ENCODE measurements at regions not wholly inside any gene's neighbourhood (a gene's known extent, or its start where the extent isn't known, plus 50 kb on each side); places are given as distances from the start of the nearest gene placed in this dataset.
A peak's percentile ranks its signal among the peaks of the same experiment; 100 is the strongest.

- no peak for DNase-seq
Observed at GRCh38 chr3:118811236-118811732, 223.4 kb downstream of the IGSF11 start.

GRCh38 chr3:118813472-118813871 is 221.2 kb downstream of the IGSF11 start:
- no peak for DNase-seq

- DNase-seq: peak; percentile 21
Observed at GRCh38 chr3:118817748-118818165, 216.9 kb downstream of the IGSF11 start.

GRCh38 chr3:118818386-118818785 is 216.3 kb downstream of the IGSF11 start:
- DNase-seq: no peak

- no peak for DNase-seq
Observed at GRCh38 chr3:118823626-118824025, 211.0 kb downstream of the IGSF11 start.

- no peak for DNase-seq
Observed at GRCh38 chr3:118827446-118827845, 207.2 kb downstream of the IGSF11 start.

- DNase-seq: no peak
Observed at GRCh38 chr3:118828351-118828750, 206.3 kb downstream of the IGSF11 start.

GRCh38 chr3:118833075-118833474 is 201.6 kb downstream of the IGSF11 start:
- no peak for DNase-seq

- no peak for DNase-seq
Observed at GRCh38 chr3:118838871-118839270, 195.8 kb downstream of the IGSF11 start.

GRCh38 chr3:118842147-118842863 is 192.3 kb downstream of the IGSF11 start:
- no peak for DNase-seq

- DNase-seq: no peak
Observed at GRCh38 chr3:118846176-118846575, 188.5 kb downstream of the IGSF11 start.
